Ishikawa (cell line): ENCODE measurements at regions not wholly inside any gene's neighbourhood (a gene's known extent, or its start where the extent isn't known, plus 50 kb on each side); places are given as distances from the start of the nearest gene placed in this dataset.

Experiments
- CEBPB ChIP-seq: IDR thresholded peaks from 2 replicates; pipeline ENCODE4 v1.6.1; 2012
- CREB1 ChIP-seq: IDR thresholded peaks from 2 replicates; pipeline ENCODE4 v1.6.1; 2012; ENCODE audit warnings: low read depth
- EGR1 ChIP-seq: IDR thresholded peaks from 2 replicates; pipeline ENCODE4 v1.6.1; 2012
- EP300 ChIP-seq: IDR thresholded peaks from 2 replicates; pipeline ENCODE4 v1.6.1; 2012; ENCODE audit warnings: borderline replicate concordance
- FOXM1 ChIP-seq: IDR thresholded peaks from 2 replicates; pipeline ENCODE4 v1.6.1; 2012; ENCODE audit warnings: low read depth, borderline replicate concordance
- NFIC ChIP-seq: IDR thresholded peaks from 2 replicates; pipeline ENCODE4 v1.6.1; 2012
- RAD21 ChIP-seq: IDR thresholded peaks from 2 replicates; pipeline ENCODE4 v1.6.1; 2012; ENCODE audit warnings: low read depth
- TAF1 ChIP-seq: IDR thresholded peaks from 2 replicates; pipeline ENCODE4 v1.6.1; 2012; ENCODE audit warnings: low read depth, mild to moderate bottlenecking
- TCF12 ChIP-seq: IDR thresholded peaks from 2 replicates; pipeline ENCODE4 v1.6.1; 2012; ENCODE audit warnings: low read depth
- TEAD4 ChIP-seq: IDR thresholded peaks from 2 replicates; pipeline ENCODE4 v1.6.1; 2012
- USF1 ChIP-seq: IDR thresholded peaks from 2 replicates; pipeline ENCODE4 v1.6.1; 2012
- YY1 ChIP-seq: IDR thresholded peaks from 2 replicates; pipeline ENCODE4 v1.6.1; 2012; ENCODE audit warnings: low read depth
- ZBTB7A ChIP-seq: IDR thresholded peaks from 2 replicates; pipeline ENCODE4 v1.6.1; 2012; ENCODE audit warnings: low read depth
- TF ChIP-seq, protein P1 (sequence below): IDR thresholded peaks from 2 replicates; pipeline ENCODE4 v1.6.1; 2012
- TF ChIP-seq, protein P2 (sequence below): IDR thresholded peaks from 2 replicates; pipeline ENCODE4 v1.6.1; 2012; ENCODE audit warnings: low read depth, mild to moderate bottlenecking

- no peak for TF ChIP-seq RAD21
- TF ChIP-seq TCF12 = no peak
- TF ChIP-seq CREB1 = no peak
- no peak for TF ChIP-seq CEBPB
- TF ChIP-seq USF1 = no peak
- no peak for TF ChIP-seq TEAD4
- no peak for TF ChIP-seq ZBTB7A
Observed at GRCh38 chr10:29798921-29799690, 164.3 kb upstream of the SVIL start.

GRCh38 chr10:29797616-29798015 is 162.8 kb upstream of the SVIL start:
- TF ChIP-seq CEBPB = no peak
- TF ChIP-seq TEAD4 = no peak
- TF ChIP-seq ZBTB7A = no peak
- TF ChIP-seq, protein P1, sequence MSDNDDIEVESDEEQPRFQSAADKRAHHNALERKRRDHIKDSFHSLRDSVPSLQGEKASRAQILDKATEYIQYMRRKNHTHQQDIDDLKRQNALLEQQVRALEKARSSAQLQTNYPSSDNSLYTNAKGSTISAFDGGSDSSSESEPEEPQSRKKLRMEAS = no peak
- no peak for TF ChIP-seq NFIC
- TF ChIP-seq, protein P2, sequence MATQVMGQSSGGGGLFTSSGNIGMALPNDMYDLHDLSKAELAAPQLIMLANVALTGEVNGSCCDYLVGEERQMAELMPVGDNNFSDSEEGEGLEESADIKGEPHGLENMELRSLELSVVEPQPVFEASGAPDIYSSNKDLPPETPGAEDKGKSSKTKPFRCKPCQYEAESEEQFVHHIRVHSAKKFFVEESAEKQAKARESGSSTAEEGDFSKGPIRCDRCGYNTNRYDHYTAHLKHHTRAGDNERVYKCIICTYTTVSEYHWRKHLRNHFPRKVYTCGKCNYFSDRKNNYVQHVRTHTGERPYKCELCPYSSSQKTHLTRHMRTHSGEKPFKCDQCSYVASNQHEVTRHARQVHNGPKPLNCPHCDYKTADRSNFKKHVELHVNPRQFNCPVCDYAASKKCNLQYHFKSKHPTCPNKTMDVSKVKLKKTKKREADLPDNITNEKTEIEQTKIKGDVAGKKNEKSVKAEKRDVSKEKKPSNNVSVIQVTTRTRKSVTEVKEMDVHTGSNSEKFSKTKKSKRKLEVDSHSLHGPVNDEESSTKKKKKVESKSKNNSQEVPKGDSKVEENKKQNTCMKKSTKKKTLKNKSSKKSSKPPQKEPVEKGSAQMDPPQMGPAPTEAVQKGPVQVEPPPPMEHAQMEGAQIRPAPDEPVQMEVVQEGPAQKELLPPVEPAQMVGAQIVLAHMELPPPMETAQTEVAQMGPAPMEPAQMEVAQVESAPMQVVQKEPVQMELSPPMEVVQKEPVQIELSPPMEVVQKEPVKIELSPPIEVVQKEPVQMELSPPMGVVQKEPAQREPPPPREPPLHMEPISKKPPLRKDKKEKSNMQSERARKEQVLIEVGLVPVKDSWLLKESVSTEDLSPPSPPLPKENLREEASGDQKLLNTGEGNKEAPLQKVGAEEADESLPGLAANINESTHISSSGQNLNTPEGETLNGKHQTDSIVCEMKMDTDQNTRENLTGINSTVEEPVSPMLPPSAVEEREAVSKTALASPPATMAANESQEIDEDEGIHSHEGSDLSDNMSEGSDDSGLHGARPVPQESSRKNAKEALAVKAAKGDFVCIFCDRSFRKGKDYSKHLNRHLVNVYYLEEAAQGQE = no peak
- no peak for TF ChIP-seq EGR1
- no peak for TF ChIP-seq USF1
- no peak for TF ChIP-seq FOXM1
- no peak for TF ChIP-seq TCF12
- TF ChIP-seq TAF1 = no peak
- TF ChIP-seq RAD21 = no peak
- no peak for TF ChIP-seq EP300
- no peak for TF ChIP-seq YY1
- TF ChIP-seq CREB1 = no peak

- no peak for TF ChIP-seq ZBTB7A
- TF ChIP-seq RAD21 = no peak
- no peak for TF ChIP-seq USF1
- TF ChIP-seq YY1 = no peak
- no peak for TF ChIP-seq CREB1
Observed at GRCh38 chr10:29795850-29796249, 161.1 kb upstream of the SVIL start.

DNA sequence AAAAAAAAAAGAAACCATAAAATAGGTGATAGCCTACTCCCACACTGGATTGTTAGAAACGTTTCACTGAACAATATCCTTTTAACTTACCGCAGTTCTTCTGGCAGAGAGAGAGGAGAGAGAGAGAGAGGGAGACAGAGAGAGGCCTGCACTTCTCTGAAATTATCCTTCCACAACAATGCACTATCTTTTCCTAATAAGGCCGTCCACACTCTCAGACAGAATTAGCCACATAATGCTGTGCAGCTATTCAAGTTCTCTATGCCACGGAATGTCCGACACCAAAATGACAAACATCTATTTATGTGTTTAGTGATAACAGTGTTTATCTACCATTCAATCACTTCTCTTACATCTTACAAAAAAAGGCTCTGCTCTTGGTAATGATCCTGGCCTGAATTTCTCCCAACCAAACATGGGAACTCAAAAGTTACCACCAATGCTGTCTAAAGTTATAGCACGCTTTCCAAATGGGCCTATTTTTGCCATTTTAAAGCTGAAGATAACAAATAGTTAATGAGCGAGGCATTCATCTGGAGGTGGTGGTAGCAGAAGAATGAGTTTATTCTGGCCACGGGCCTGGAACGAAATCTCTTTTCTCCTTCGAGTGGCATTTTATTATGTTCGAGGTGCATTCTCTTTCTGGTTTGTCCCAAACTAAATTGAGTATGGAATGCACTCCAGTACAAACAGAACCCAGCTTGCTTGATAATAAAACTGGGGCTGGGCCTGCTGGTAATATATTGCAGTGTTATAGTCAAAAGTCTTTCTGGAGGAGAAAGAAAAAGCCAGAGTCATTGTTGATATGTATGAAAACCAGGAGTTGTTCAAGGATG is 160.2 kb upstream of the SVIL start:
- TF ChIP-seq CREB1 (no peak), EGR1 (no peak), RAD21 (no peak), EP300 (no peak), FOXM1 (no peak)
- TF ChIP-seq, protein P1 = no peak

DNA sequence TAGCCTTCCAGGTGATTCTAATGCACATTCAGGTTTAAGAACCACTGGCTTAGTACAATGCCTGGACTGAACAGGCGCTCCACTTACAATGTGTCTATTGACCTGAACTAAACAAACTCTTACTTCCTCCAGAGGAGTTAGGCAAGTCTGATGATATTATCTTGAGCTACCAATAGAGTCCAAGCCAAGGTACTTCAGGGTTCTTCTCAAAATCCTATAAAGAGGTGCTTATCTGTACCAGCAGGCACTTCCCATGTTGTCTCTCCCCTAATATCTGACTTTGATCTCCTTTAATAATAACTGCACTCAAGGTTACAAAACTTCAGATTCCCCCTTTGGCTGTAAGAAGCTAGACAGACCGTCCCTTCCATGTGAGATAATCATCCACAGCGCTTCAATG is 157.0 kb upstream of the SVIL start:
- TF ChIP-seq FOXM1 = no peak
- no peak for TF ChIP-seq CEBPB
- no peak for TF ChIP-seq TCF12
- no peak for TF ChIP-seq USF1
- TF ChIP-seq, protein P1 = no peak
- TF ChIP-seq TEAD4 = no peak
- no peak for TF ChIP-seq NFIC
- TF ChIP-seq RAD21 = no peak
- TF ChIP-seq CREB1 = no peak
- TF ChIP-seq, protein P2 = no peak
- TF ChIP-seq EGR1 = no peak
- TF ChIP-seq TAF1 = no peak
- no peak for TF ChIP-seq YY1
- TF ChIP-seq ZBTB7A = no peak
- no peak for TF ChIP-seq EP300
